ENCODE measurements at regions not wholly inside any gene's neighbourhood (a gene's known extent, or its start where the extent isn't known, plus 50 kb on each side); places are given as distances from the start of the nearest gene placed in this dataset.

DNA sequence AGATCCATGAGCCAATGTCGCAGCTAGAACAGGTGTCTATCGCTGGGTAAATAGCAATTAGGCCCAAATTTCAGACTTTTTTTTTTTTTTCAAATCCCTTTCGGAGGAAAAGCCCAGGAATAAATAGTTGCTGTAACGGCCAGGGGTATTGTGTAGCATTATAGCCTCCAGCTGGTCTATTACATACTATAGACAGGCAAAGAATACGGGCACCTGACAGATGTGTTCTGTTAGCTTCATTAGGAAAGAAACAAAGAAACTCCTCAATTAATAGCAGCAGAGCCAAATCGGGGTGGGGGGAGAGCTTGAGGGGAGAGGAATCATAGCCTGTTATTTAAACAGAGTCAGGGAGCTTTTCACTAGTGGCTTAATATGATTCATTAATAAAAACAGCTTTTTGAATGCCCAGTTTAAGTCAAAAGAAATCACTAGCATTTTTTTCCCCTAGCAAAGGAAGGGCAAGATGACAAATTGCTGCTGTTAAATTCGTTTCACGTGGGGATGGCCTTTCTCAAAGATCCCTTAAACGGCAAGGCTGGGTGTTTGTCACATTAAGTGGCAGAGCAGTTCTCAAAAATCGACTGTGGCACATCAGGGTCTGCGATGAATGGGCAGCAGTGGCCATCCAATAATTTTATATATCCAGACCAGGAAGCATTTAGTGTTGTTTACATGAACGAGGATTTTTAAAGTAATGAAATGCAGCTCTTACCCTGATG, 139.4 kb downstream of the ID4 start:
- CTCF ChIA-PET: interaction anchor here (0.6 kb wide), 1 partner anchor 73 kb away, joined by 5 read pairs; no protein-coding TSS in a partner anchor
- POLR2A ChIA-PET: no interaction called here
- TF ChIP-seq, protein P1, sequence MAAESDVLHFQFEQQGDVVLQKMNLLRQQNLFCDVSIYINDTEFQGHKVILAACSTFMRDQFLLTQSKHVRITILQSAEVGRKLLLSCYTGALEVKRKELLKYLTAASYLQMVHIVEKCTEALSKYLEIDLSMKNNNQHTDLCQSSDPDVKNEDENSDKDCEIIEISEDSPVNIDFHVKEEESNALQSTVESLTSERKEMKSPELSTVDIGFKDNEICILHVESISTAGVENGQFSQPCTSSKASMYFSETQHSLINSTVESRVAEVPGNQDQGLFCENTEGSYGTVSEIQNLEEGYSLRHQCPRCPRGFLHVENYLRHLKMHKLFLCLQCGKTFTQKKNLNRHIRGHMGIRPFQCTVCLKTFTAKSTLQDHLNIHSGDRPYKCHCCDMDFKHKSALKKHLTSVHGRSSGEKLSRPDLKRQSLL (tag by site-specific recombination; IDR thresholded peaks at IDR 0.05): no peak
- no peak for TF ChIP-seq ZSCAN16 (tag by site-specific recombination; IDR thresholded peaks at IDR 0.05)
- TF ChIP-seq ZFP37 (tag by site-specific recombination; IDR thresholded peaks at IDR 0.05): no peak
- no peak for TF ChIP-seq ZNF341 (tag by site-specific recombination; IDR thresholded peaks at IDR 0.05; ENCODE audit: low read depth)
- no peak for TF ChIP-seq ZNF366 (tag by site-specific recombination; conservative IDR thresholded peaks at IDR 0.05)
- TF ChIP-seq ZNF747 (tag by site-specific recombination; IDR thresholded peaks at IDR 0.05): no peak
- TF ChIP-seq ZNF426 (tag by site-specific recombination; IDR thresholded peaks at IDR 0.05): no peak
- TF ChIP-seq, protein P2, sequence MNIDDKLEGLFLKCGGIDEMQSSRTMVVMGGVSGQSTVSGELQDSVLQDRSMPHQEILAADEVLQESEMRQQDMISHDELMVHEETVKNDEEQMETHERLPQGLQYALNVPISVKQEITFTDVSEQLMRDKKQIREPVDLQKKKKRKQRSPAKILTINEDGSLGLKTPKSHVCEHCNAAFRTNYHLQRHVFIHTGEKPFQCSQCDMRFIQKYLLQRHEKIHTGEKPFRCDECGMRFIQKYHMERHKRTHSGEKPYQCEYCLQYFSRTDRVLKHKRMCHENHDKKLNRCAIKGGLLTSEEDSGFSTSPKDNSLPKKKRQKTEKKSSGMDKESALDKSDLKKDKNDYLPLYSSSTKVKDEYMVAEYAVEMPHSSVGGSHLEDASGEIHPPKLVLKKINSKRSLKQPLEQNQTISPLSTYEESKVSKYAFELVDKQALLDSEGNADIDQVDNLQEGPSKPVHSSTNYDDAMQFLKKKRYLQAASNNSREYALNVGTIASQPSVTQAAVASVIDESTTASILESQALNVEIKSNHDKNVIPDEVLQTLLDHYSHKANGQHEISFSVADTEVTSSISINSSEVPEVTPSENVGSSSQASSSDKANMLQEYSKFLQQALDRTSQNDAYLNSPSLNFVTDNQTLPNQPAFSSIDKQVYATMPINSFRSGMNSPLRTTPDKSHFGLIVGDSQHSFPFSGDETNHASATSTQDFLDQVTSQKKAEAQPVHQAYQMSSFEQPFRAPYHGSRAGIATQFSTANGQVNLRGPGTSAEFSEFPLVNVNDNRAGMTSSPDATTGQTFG (tag by site-specific recombination; IDR thresholded peaks at IDR 0.05; ENCODE audit: borderline replicate concordance): no peak
- TF ChIP-seq YY1 (tag by site-specific recombination; IDR thresholded peaks at IDR 0.05): no peak
- no peak for TF ChIP-seq ZNF302 (tag by site-specific recombination; IDR thresholded peaks at IDR 0.05; ENCODE audit: low read depth)
- TF ChIP-seq ZNF510 (tag by site-specific recombination; IDR thresholded peaks at IDR 0.05; ENCODE audit: insufficient replicate concordance): no peak

DNA sequence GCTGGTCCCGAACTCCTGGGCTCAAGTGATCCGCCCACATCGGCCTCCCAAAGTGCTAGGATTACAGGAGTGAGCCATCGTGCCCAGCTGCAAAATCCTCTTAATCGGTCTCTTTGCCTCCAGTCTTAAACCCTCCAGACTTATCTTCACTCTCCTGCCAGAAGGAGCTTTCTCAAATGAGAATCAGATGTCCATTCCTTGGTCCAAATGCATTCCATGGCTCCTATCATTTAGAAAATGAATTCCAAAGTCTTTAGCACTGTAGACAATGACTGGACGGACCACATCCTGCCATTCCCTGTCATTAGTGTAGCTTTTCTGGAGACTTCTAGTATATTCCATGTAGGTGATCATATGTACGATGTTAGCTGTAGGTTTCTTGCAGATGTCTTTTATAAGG, 141.9 kb downstream of the ID4 start:
- no peak overlapping the region for H3K4me3 ChIP-seq (ENCODE audit: low read depth, low read length)
- no peaks in the 10 kb centered on the region for H3K9me3 ChIP-seq (ENCODE audit: control insufficient read depth, insufficient read depth, low read depth, low read length)
- H3K4me1 ChIP-seq (ENCODE audit: control insufficient read depth, insufficient read depth, low read length): no peaks in the 10 kb centered on the region
- ChIA-PET POLR2A (no interaction called here), CTCF (interaction anchor here (0.9 kb wide), 1 partner anchor 14 kb away, joined by 4 read pairs; no protein-coding TSS in a partner anchor)
- TF ChIP-seq ZNF391 (tag by site-specific recombination; IDR thresholded peaks at IDR 0.05; ENCODE audit: borderline replicate concordance, low read depth): no peak
- TF ChIP-seq, protein P3, sequence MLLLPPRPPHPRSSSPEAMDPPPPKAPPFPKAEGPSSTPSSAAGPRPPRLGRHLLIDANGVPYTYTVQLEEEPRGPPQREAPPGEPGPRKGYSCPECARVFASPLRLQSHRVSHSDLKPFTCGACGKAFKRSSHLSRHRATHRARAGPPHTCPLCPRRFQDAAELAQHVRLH (tag by site-specific recombination; IDR thresholded peaks at IDR 0.05): no peak
- no peak for TF ChIP-seq ZBTB20 (tag by site-specific recombination; IDR thresholded peaks at IDR 0.05)
- no peak for TF ChIP-seq ZNF548 (tag by site-specific recombination; IDR thresholded peaks at IDR 0.05)
- TF ChIP-seq, protein P4, sequence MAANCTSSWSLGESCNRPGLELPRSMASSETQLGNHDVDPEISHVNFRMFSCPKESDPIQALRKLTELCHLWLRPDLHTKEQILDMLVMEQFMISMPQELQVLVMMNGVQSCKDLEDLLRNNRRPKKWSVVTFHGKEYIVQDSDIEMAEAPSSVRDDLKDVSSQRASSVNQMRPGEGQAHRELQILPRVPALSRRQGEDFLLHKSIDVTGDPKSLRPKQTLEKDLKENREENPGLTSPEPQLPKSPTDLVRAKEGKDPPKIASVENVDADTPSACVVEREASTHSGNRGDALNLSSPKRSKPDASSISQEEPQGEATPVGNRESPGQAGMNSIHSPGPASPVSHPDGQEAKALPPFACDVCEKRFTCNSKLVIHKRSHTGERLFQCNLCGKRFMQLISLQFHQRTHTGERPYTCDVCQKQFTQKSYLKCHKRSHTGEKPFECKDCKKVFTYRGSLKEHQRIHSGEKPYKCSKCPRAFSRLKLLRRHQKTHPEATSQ (tag by site-specific recombination; IDR thresholded peaks at IDR 0.05): no peak
- no peaks in the 10 kb centered on the region for H3K36me3 ChIP-seq (ENCODE audit: control insufficient read depth in 2 of 2, insufficient read depth in 1 of 2, low read length in 2 of 2)
- H3K27ac ChIP-seq (ENCODE audit: extremely low read depth, low read depth, low read length): no peak overlapping the region

More for the DNA sequence above, 139.4 kb downstream of the ID4 start:
- H3K36me3 ChIP-seq (ENCODE audit: control insufficient read depth in 2 of 2, insufficient read depth in 1 of 2, low read length in 2 of 2): no peaks in the 10 kb centered on the region
- H3K4me3 ChIP-seq (ENCODE audit: low read depth, low read length): no peak overlapping the region
- H3K27ac ChIP-seq (ENCODE audit: extremely low read depth, low read depth, low read length): no peak overlapping the region
- no peaks in the 10 kb centered on the region for H3K4me1 ChIP-seq (ENCODE audit: control insufficient read depth, insufficient read depth, low read length)
- H3K9me3 ChIP-seq (ENCODE audit: control insufficient read depth, insufficient read depth, low read depth, low read length): no peaks in the 10 kb centered on the region

DNA sequence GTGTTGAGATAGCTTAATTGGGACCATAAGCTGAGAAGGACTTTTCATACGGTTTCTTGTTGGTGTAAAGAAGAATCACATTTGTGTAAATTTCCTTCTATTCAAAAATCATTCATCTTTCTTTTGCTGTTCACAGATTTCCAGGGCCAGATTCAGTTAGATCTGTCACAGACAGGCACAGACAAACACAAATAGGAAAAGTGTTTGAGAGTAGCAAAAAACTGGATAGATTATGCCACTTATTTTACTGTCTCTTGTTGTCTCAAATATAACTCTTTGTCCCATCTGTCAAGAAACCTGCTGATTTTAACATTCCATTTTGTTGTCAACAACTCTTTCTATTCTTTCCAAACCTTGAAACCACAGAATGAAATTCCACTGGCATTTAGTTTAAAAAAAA, 142.8 kb downstream of the ID4 start:
- H3K36me3 ChIP-seq (ENCODE audit: control insufficient read depth in 2 of 2, insufficient read depth in 1 of 2, low read length in 2 of 2): no peaks in the 10 kb centered on the region
- CTCF ChIA-PET: no interaction called here
- no peak overlapping the region for H3K4me3 ChIP-seq (ENCODE audit: low read depth, low read length)
- H3K9me3 ChIP-seq (ENCODE audit: control insufficient read depth, insufficient read depth, low read depth, low read length): no peaks in the 10 kb centered on the region
- no peak overlapping the region for H3K27ac ChIP-seq (ENCODE audit: extremely low read depth, low read depth, low read length)
- H3K4me1 ChIP-seq (ENCODE audit: control insufficient read depth, insufficient read depth, low read length): no peaks in the 10 kb centered on the region
- POLR2A ChIA-PET: no interaction called here
- TF ChIP-seq GLIS1 (tag by site-specific recombination; IDR thresholded peaks at IDR 0.05): no peak
- no peak for TF ChIP-seq MZF1 (tag by site-specific recombination; IDR thresholded peaks at IDR 0.05; ENCODE audit: borderline replicate concordance)
- TF ChIP-seq ZFP69B (tag by site-specific recombination; IDR thresholded peaks at IDR 0.05): no peak
- no peak for TF ChIP-seq ZNF133 (tag by site-specific recombination; IDR thresholded peaks at IDR 0.05)
- no peak for TF ChIP-seq ZNF677 (tag by site-specific recombination; IDR thresholded peaks at IDR 0.05)
- no peak for TF ChIP-seq ZNF624 (tag by site-specific recombination; IDR thresholded peaks at IDR 0.05)
- TF ChIP-seq BCL11B (tag by site-specific recombination; IDR thresholded peaks at IDR 0.05; ENCODE audit: low read depth): no peak
- TF ChIP-seq, protein P5, sequence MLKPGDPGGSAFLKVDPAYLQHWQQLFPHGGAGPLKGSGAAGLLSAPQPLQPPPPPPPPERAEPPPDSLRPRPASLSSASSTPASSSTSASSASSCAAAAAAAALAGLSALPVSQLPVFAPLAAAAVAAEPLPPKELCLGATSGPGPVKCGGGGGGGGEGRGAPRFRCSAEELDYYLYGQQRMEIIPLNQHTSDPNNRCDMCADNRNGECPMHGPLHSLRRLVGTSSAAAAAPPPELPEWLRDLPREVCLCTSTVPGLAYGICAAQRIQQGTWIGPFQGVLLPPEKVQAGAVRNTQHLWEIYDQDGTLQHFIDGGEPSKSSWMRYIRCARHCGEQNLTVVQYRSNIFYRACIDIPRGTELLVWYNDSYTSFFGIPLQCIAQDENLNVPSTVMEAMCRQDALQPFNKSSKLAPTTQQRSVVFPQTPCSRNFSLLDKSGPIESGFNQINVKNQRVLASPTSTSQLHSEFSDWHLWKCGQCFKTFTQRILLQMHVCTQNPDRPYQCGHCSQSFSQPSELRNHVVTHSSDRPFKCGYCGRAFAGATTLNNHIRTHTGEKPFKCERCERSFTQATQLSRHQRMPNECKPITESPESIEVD (tag by site-specific recombination; IDR thresholded peaks at IDR 0.05): no peak
